Esophagus squamous epithelium (tissue), 4 donors: ENCODE measurements at regions not wholly inside any gene's neighbourhood (a gene's known extent, or its start where the extent isn't known, plus 50 kb on each side); places are given as distances from the start of the nearest gene placed in this dataset.

ENCODE experiments used
- CTCF ChIP-seq, 6 experiments: fragments of 450-650 bp in 4 of 6; fragments of 200-600 bp in 2 of 6; sonication (generic) in 2 of 6; IDR thresholded peaks; one replicate each; pipeline ENCODE4 v1.5.1; 2016 to 2019; ENCODE audit warnings: antibody characterized with exemption in 6 of 6, mild to moderate bottlenecking in 4 of 6, moderate library complexity in 4 of 6
- POLR2A ChIP-seq, 4 donors: fragments of 450-650 bp; IDR thresholded peaks; one replicate each; pipeline ENCODE4 v1.6.1; 2017; ENCODE audit warnings: antibody characterized with exemption in 4 of 4, mild to moderate bottlenecking in 4 of 4, moderate library complexity in 3 of 4

GRCh38 chr20:39910536-39910935 is 778.5 kb downstream of the MAFB start:
- TF ChIP-seq CTCF (IDR thresholded peaks at IDR 0.05) (no peak), POLR2A (IDR thresholded peaks at IDR 0.05) (no peak)
